ENCODE measurements at regions not wholly inside any gene's neighbourhood (a gene's known extent, or its start where the extent isn't known, plus 50 kb on each side); places are given as distances from the start of the nearest gene placed in this dataset.

- no peak for TF ChIP-seq CTCF (IDR thresholded peaks at IDR 0.05; ENCODE audit: borderline replicate concordance, insufficient read depth, low read depth, low read length)
- no peak overlapping the region for H3K4me3 ChIP-seq (ENCODE audit: low read depth, low read length)
These were observed 50.2 kb upstream of the TIAM1 start for GRCh38 chr21:31394309-31394708.

Measured in GM12875 (cell line).